Renal cortical epithelial cell (primary cell): ENCODE measurements at regions not wholly inside any gene's neighbourhood (a gene's known extent, or its start where the extent isn't known, plus 50 kb on each side); places are given as distances from the start of the nearest gene placed in this dataset.
"Not testable (repeated sequence)": the region's sequence is repeated elsewhere in the genome, so short reads cannot be mapped to it uniquely, and the experiment has no call there.

ENCODE experiments used
- DNase-seq: peaks from one replicate; pipeline ENCODE4 v3.0.0-alpha.2; 2011; ENCODE audit warnings: low read depth

GRCh38 chr5:100479079-100479688 is 56.0 kb upstream of the FAM174A start:
- peak; percentile 36 for DNase-seq

GRCh38 chr5:100472091-100472490 is 63.1 kb upstream of the FAM174A start:
- no peak for DNase-seq

- no peak for DNase-seq
These were observed 65.4 kb upstream of the FAM174A start for GRCh38 chr5:100469767-100470166.

- peak; percentile 76 for DNase-seq
These were observed 70.8 kb upstream of the FAM174A start for GRCh38 chr5:100464418-100464817.

GRCh38 chr5:100456615-100457014 is 78.6 kb upstream of the FAM174A start:
- no peak for DNase-seq

- no peak for DNase-seq
These were observed 83.0 kb upstream of the FAM174A start for GRCh38 chr5:100452126-100452525.

GRCh38 chr5:100448111-100448528 is 87.1 kb upstream of the FAM174A start:
- DNase-seq: peak; percentile 49

GRCh38 chr5:100446879-100447430 is 88.2 kb upstream of the FAM174A start:
- DNase-seq: no peak

- DNase-seq: peak; percentile 13
These were observed 90.2 kb upstream of the FAM174A start for GRCh38 chr5:100444961-100445360.

GRCh38 chr5:100434815-100435214 is 100.4 kb upstream of the FAM174A start:
- no peak for DNase-seq

- DNase-seq: no peak
These were observed 102.4 kb upstream of the FAM174A start for GRCh38 chr5:100432741-100433140.

- DNase-seq: peak; percentile 25
These were observed 104.6 kb upstream of the FAM174A start for GRCh38 chr5:100430268-100431195.

GRCh38 chr5:100424787-100425186 is 110.4 kb upstream of the FAM174A start:
- DNase-seq: no peak

- DNase-seq: no peak
These were observed 111.2 kb upstream of the FAM174A start for GRCh38 chr5:100424017-100424416.

- no peak for DNase-seq
These were observed 111.8 kb upstream of the FAM174A start for GRCh38 chr5:100423330-100423729.

GRCh38 chr5:100421360-100421759 is 113.8 kb upstream of the FAM174A start:
- DNase-seq: no peak

GRCh38 chr5:100418231-100418630 is 116.9 kb upstream of the FAM174A start:
- DNase-seq: no peak

GRCh38 chr5:100409660-100410151 is 125.5 kb upstream of the FAM174A start:
- DNase-seq: no peak

GRCh38 chr5:100407053-100407452 is 128.1 kb upstream of the FAM174A start:
- DNase-seq: no peak

GRCh38 chr5:100406640-100407039 is 128.5 kb upstream of the FAM174A start:
- DNase-seq: no peak

- no peak for DNase-seq
These were observed 133.1 kb upstream of the FAM174A start for GRCh38 chr5:100402071-100402470.

- no peak for DNase-seq
These were observed 134.0 kb upstream of the FAM174A start for GRCh38 chr5:100401149-100401548.

GRCh38 chr5:100398815-100399214 is 136.4 kb upstream of the FAM174A start:
- not testable (repeated sequence) for DNase-seq
